ENCODE measurements at regions not wholly inside any gene's neighbourhood (a gene's known extent, or its start where the extent isn't known, plus 50 kb on each side); places are given as distances from the start of the nearest gene placed in this dataset.

DNA sequence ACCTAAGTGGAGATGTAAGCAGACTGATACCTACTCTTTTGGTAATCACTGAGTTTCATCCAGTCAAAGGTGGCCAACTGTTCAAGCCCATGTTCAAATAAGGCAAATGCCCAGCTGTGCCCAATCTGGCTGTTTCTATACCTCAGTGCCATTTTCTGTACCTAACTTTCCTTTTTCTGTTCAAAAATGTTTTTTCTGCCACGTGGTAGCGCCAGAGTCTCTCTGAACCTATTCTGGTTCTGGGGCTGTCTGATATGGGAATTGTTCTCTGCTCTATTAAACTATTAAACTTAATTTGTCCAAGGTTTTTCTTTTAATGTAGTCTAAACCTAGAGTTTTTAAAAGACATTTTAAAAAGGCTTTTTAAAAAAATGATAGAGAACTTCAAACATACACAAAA, 391.2 kb downstream of the NOVA1 start:
- FAIRE-seq (no peak), DNase-seq (ENCODE audit: low read depth in 1 of 2, low spot score in 1 of 2) (no peak), ATAC-seq (no peak)
- Histone ChIP-seq H3K9me3 (no peaks in the 10 kb centered on the region), H3K4me1 (no peaks in the 10 kb centered on the region), H3K4me2 (no peak overlapping the region), H3K27ac (no peak overlapping the region), H3K4me3 (no peak overlapping the region)
- CTCF ChIA-PET = no interaction called here
- TF ChIP-seq ZC3H11A (IDR thresholded peaks at IDR 0.05) (no peak), KDM1A (IDR thresholded peaks at IDR 0.05; ENCODE audit: low read depth) (no peak), FOXS1 (CRISPR knock-in tag; IDR thresholded peaks at IDR 0.05) (no peak), RAD21 (conservative IDR thresholded peaks at IDR 0.05 in 1 of 2, IDR thresholded peaks at IDR 0.05 in 1 of 2) (peak in 1 of 2 experiments; percentile 24; a peak in 2 of 5 replicates), PHF8 (IDR thresholded peaks at IDR 0.05; ENCODE audit: borderline replicate concordance, low read depth) (no peak)
- POLR2A ChIA-PET = no interaction called here
- 52% methylated on average over 2 of the region's 2 CpGs for WGBS (ENCODE audit: missing lambda C conversion rate)

DNA sequence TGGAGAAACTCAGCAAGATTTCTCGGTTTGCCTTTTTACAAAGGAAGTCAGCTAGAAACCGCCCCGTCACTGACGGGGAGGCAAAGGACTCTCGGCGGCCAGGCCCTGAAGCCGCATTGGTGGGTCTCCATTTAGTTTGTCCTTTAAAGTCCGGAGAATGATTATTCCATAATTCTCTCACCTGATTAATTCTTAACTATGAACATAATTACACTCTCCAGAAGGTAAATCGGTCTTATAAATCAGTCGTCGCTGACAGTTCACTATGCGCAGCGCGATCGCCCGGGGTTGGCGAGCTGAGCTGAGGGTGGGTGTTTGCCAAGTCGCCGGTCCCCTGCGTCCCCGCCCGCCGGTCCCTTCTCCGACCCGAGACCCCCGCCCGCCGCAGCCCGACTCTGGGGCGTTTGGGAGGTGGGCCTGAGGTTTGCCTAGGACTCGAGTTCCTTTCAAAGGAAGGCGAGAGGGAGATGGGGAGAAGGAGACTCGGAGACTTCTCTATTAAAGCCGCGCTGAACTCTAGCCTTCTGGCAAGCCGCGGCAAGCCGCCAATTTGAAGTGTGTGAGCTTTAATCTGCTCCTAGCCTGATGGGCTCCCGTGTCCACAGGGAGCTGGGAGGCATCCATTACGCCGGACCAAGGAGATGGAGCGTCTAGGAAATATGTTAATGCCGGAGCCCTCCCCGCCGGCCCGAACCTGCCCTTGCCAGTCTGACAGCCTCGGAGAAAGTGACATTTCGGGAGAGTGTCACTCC, 392.9 kb downstream of the NOVA1 start:
- ATAC-seq (no peak), DNase-seq (ENCODE audit: low read depth in 1 of 2, low spot score in 1 of 2) (no peak), FAIRE-seq (no peak)
- Histone ChIP-seq H3K27ac (no peak overlapping the region), H3K4me3 (no peak overlapping the region), H3K9me3 (no peaks in the 10 kb centered on the region), H3K4me2 (no peak overlapping the region), H3K4me1 (no peaks in the 10 kb centered on the region)
- WGBS (ENCODE audit: missing lambda C conversion rate) = 77% methylated on average over 34 of the region's 48 CpGs
- ChIA-PET CTCF (no interaction called here), POLR2A (no interaction called here)
- no peak for TF ChIP-seq PHF8 (IDR thresholded peaks at IDR 0.05; ENCODE audit: borderline replicate concordance, low read depth)
- TF ChIP-seq HOXA7 (CRISPR knock-in tag; IDR thresholded peaks at IDR 0.05) = no peak
- no peak for TF ChIP-seq CHD2 (IDR thresholded peaks at IDR 0.05; ENCODE audit: low read length, partially characterized antibody)
- TF ChIP-seq HES2 (IDR thresholded peaks at IDR 0.05) = no peak
- no peak for TF ChIP-seq RAD21 (conservative IDR thresholded peaks at IDR 0.05 in 1 of 2, IDR thresholded peaks at IDR 0.05 in 1 of 2)
- TF ChIP-seq EHF (CRISPR knock-in tag; IDR thresholded peaks at IDR 0.05) = no peak
- TF ChIP-seq ESRRA (IDR thresholded peaks at IDR 0.05; ENCODE audit: borderline replicate concordance, low read length) = no peak

- Histone ChIP-seq H3K4me2 (no peak overlapping the region), H3K27ac (no peak overlapping the region), H3K4me1 (no peaks in the 10 kb centered on the region), H3K4me3 (no peak overlapping the region), H3K9me3 (no peaks in the 10 kb centered on the region)
- no peak for ATAC-seq
- TF ChIP-seq POLR2AphosphoS2 (conservative IDR thresholded peaks at IDR 0.05; ENCODE audit: low read length) (no peak), JUN (IDR thresholded peaks at IDR 0.05) (no peak), HDAC2 (IDR thresholded peaks at IDR 0.05) (no peak), RNF2 (IDR thresholded peaks at IDR 0.05; ENCODE audit: borderline replicate concordance, low read depth) (no peak), KDM5A (IDR thresholded peaks at IDR 0.05) (no peak), SREBF2 (IDR thresholded peaks at IDR 0.05) (no peak), PHF8 (IDR thresholded peaks at IDR 0.05; ENCODE audit: borderline replicate concordance, low read depth) (no peak), EHF (CRISPR knock-in tag; IDR thresholded peaks at IDR 0.05) (no peak), HOXA7 (CRISPR knock-in tag; IDR thresholded peaks at IDR 0.05) (no peak), FOSB (CRISPR knock-in tag; IDR thresholded peaks at IDR 0.05) (no peak), MAZ (IDR thresholded peaks at IDR 0.05; ENCODE audit: borderline replicate concordance, low read depth, low read length) (no peak)
- TF ChIP-seq, protein P1, sequence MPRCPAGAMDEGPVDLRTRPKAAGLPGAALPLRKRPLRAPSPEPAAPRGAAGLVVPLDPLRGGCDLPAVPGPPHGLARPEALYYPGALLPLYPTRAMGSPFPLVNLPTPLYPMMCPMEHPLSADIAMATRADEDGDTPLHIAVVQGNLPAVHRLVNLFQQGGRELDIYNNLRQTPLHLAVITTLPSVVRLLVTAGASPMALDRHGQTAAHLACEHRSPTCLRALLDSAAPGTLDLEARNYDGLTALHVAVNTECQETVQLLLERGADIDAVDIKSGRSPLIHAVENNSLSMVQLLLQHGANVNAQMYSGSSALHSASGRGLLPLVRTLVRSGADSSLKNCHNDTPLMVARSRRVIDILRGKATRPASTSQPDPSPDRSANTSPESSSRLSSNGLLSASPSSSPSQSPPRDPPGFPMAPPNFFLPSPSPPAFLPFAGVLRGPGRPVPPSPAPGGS (IDR thresholded peaks at IDR 0.05) = no peak
- ChIA-PET POLR2A (no interaction called here), CTCF (no interaction called here)
- no peak for DNase-seq (ENCODE audit: low read depth in 1 of 2, low spot score in 1 of 2)
- WGBS (ENCODE audit: missing lambda C conversion rate) = 53% methylated on average over 5 of the region's 5 CpGs
- FAIRE-seq = no peak
Observed at GRCh38 chr14:26204366-26204727, 393.5 kb downstream of the NOVA1 start.

- no peaks in the 10 kb centered on the region for H3K4me1 ChIP-seq
- 49% methylated on average over 3 of the region's 3 CpGs for WGBS (ENCODE audit: missing lambda C conversion rate)
- CTCF ChIA-PET = no interaction called here
- FAIRE-seq (no peak), DNase-seq (ENCODE audit: low read depth in 1 of 2, low spot score in 1 of 2) (no peak), ATAC-seq (no peak)
- TF ChIP-seq POLR2A (IDR thresholded peaks at IDR 0.05; ENCODE audit: low read length) (no peak), FOSL2 (IDR thresholded peaks at IDR 0.05) (no peak), FOSL2 (CRISPR knock-in tag; IDR thresholded peaks at IDR 0.05) (0 out of 2 replicates have a peak, but pooled peaks have one; percentile 4), PHF8 (IDR thresholded peaks at IDR 0.05; ENCODE audit: borderline replicate concordance, low read depth) (no peak), HOXB5 (CRISPR knock-in tag; IDR thresholded peaks at IDR 0.05) (no peak), ZNF302 (CRISPR knock-in tag; IDR thresholded peaks at IDR 0.05) (no peak), ELK1 (IDR thresholded peaks at IDR 0.05; ENCODE audit: low read depth, low read length) (no peak)
- POLR2A ChIA-PET = no interaction called here
- no peaks in the 10 kb centered on the region for H3K9me3 ChIP-seq
- H3K27ac ChIP-seq = no peak overlapping the region
- H3K4me2 ChIP-seq = no peak overlapping the region
- H3K4me3 ChIP-seq = no peak overlapping the region
Observed at GRCh38 chr14:26200687-26201086, 397.1 kb downstream of the NOVA1 start.

All from A549 (cell line).